B cell (primary cell): ENCODE measurements at regions not wholly inside any gene's neighbourhood (a gene's known extent, or its start where the extent isn't known, plus 50 kb on each side); places are given as distances from the start of the nearest gene placed in this dataset.

Source experiments
- ATAC-seq: fragments of 200-7000 bp; cut with Tn5 transposase; one replicate; pipeline ENCODE4 v1.10.0; 2021; ENCODE audit warnings: low read depth, mild to moderate bottlenecking, moderate number of reproducible peaks, moderate library complexity
- CTCF ChIA-PET: fragments of 350-600 bp; sonication (Branson Sonifier 250); formaldehyde crosslinking; loops from one replicate; lab custom pipeline; 2021; ENCODE audit warnings: antibody characterized with exemption, inconsistent platforms; lab: Charles Lee
- POLR2A ChIA-PET: fragments of 350-600 bp; sonication (Branson Sonifier 250); formaldehyde crosslinking; loops from one replicate; lab custom pipeline; 2021; ENCODE audit warnings: antibody characterized with exemption; lab: Charles Lee
- DNase-seq: peaks from one replicate; pipeline ENCODE4 v3.0.0; 2013
- H2AFZ ChIP-seq: 2 replicates; pipeline ENCODE4 v1.6.1; 2012; ENCODE audit warnings: mild to moderate bottlenecking, low read depth, low read length; ENCODE audit not compliant: insufficient read depth, poor library complexity, severe bottlenecking
- H3K27ac ChIP-seq, 2 donors: 1 replicate in 1 of 2; 2 replicates in 1 of 2; pipeline ENCODE4 v1.5.1; 2012 to 2013; ENCODE audit warnings: low read length in 2 of 2, mild to moderate bottlenecking in 2 of 2, moderate library complexity in 1 of 2
- H3K27me3 ChIP-seq, 4 experiments: fragments of 200-600 bp in 1 of 4; sonication (generic) in 1 of 4; replicated peaks in 1 of 4; 1 replicate in 2 of 4; 2 replicates in 2 of 4; pipeline versions ENCODE4 v1.6.1 to v1.7.0; 2013 to 2016; ENCODE audit warnings: low read length in 3 of 4, mild to moderate bottlenecking in 2 of 4, mixed read lengths in 1 of 4, moderate library complexity in 1 of 4; ENCODE audit not compliant: insufficient read depth in 4 of 4, control insufficient read depth in 3 of 4; ENCODE audit errors: control extremely low read depth in 1 of 4
- H3K36me3 ChIP-seq, 2 experiments: replicated peaks in 1 of 2; 1 replicate in 1 of 2; 2 replicates in 1 of 2; pipeline versions ENCODE4 v1.6.1 to v1.7.1; 2013; ENCODE audit warnings: low read length in 1 of 2; ENCODE audit not compliant: insufficient read depth in 2 of 2, control insufficient read depth in 1 of 2; ENCODE audit errors: control extremely low read depth in 1 of 2, extremely low read depth in 1 of 2
- H3K4me1 ChIP-seq, 2 donors: fragments of 200-600 bp in 1 of 2; sonication (generic) in 1 of 2; 1 replicate in 1 of 2; 2 replicates in 1 of 2; pipeline versions ENCODE4 v1.5.1 to v1.6.1; 2013 to 2017; ENCODE audit warnings: low read length in 2 of 2; ENCODE audit not compliant: control insufficient read depth in 2 of 2, insufficient read depth in 2 of 2
- H3K4me2 ChIP-seq: replicated peaks from 2 replicates; pipeline ENCODE3; 2012; ENCODE audit warnings: mild to moderate bottlenecking, low read depth, low read length; ENCODE audit not compliant: poor library complexity, severe bottlenecking
- H3K4me3 ChIP-seq, 5 experiments: fragments of 200-600 bp in 1 of 5; sonication (generic) in 1 of 5; 1 replicate in 3 of 5; 2 replicates in 2 of 5; pipeline versions ENCODE4 v1.5.1 to v1.7.0; 2011 to 2016; ENCODE audit warnings: low read length in 4 of 5, mild to moderate bottlenecking in 4 of 5, low read depth in 2 of 5, control low read depth in 1 of 5, moderate library complexity in 1 of 5; ENCODE audit not compliant: insufficient read depth in 1 of 5; ENCODE audit errors: control extremely low read depth in 1 of 5, extremely low read depth in 1 of 5
- H3K79me2 ChIP-seq: fragments of 200-600 bp; sonication (generic); one replicate; pipeline ENCODE4 v1.6.0; 2016; ENCODE audit warnings: low read length; ENCODE audit not compliant: control insufficient read depth, insufficient read depth
- H3K9ac ChIP-seq: fragments of 200-600 bp; sonication (generic); 2 replicates; pipeline ENCODE4 v1.6.1; 2017; ENCODE audit warnings: mild to moderate bottlenecking, low read length, moderate library complexity
- H3K9me3 ChIP-seq, 3 donors: one replicate each; pipeline versions ENCODE4 v1.6.1 to v1.7.1; 2013; ENCODE audit warnings: low read length in 2 of 3; ENCODE audit not compliant: control insufficient read depth in 2 of 3, insufficient read depth in 1 of 3; ENCODE audit errors: control extremely low read depth in 1 of 3
- H4K20me1 ChIP-seq: 2 replicates; pipeline ENCODE4 v1.6.0; 2012; ENCODE audit warnings: mild to moderate bottlenecking, low read length; ENCODE audit not compliant: insufficient read depth, control insufficient read depth, poor library complexity, severe bottlenecking
- H3K27ac Mint-ChIP-seq: one replicate; pipeline ENCODE4 v1.8.0; 2021; ENCODE audit warnings: mixed read lengths
- H3K27me3 Mint-ChIP-seq: one replicate; pipeline ENCODE4 v1.8.0; 2021; ENCODE audit warnings: mixed read lengths
- H3K4me1 Mint-ChIP-seq: one replicate; pipeline ENCODE4 v1.8.0; 2021; ENCODE audit warnings: mixed read lengths
- H3K4me3 Mint-ChIP-seq: one replicate; pipeline ENCODE4 v1.8.0; 2021; ENCODE audit warnings: mixed read lengths
- H3K9me3 Mint-ChIP-seq: one replicate; pipeline ENCODE4 v1.8.0; 2022; ENCODE audit warnings: mixed read lengths; ENCODE audit not compliant: insufficient read depth
- EZH2 ChIP-seq: IDR thresholded peaks from 2 replicates; pipeline ENCODE4 v1.6.1; 2012; ENCODE audit warnings: borderline replicate concordance, low read depth, mild to moderate bottlenecking, moderate library complexity, low read length; ENCODE audit not compliant: insufficient read depth, poor library complexity, severe bottlenecking
- WGBS: methylation state at CpG from one replicate; pipeline ENCODE4 v1.1.5; 2013; ENCODE audit warnings: missing lambda C conversion rate; ENCODE audit not compliant: insufficient coverage; 5-methylcytosine and 5-hydroxymethylcytosine counted together
- intact Hi-C: fragments of 100-400 bp; cut with micrococcal nuclease; formaldehyde crosslinking; loops from one replicate; pipeline ENCODE4 v1.10.0; 2022
- TF ChIP-seq, protein P1 (sequence below): fragments of 200-600 bp; IDR thresholded peaks from one replicate; pipeline ENCODE4 v1.8.0; 2022; ENCODE audit warnings: antibody characterized with exemption, mild to moderate bottlenecking

DNA sequence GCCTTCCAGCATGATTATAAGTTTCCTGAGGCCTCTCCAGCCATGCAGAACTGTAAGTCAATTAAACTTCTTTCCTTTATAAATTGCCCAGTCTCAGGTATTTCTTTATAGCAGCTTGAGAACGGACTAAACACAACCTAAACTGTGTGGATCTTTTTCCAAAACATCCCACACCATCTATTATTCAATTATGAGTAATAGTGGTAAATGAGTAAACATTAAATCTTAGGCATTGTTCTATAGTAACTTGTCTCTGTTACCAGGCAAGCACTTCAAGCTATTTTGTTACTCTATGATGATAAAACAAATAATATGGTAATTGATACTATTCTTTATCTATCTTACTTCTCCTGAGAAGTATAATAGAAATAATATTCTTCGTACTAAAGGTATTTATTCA is 536.9 kb upstream of the CHAC2 start:
- no peak for ATAC-seq
- H3K4me1 ChIP-seq = no peaks in the 10 kb centered on the region
- ChIA-PET POLR2A (no interaction called here), CTCF (no interaction called here)
- Mint-ChIP-seq H3K4me3 (no peak overlapping the region), H3K9me3 (no peaks in the 10 kb centered on the region), H3K27ac (no peak overlapping the region), H3K27me3 (no peaks in the 10 kb centered on the region), H3K4me1 (no peaks in the 10 kb centered on the region)
- no peak overlapping the region for H3K4me3 ChIP-seq
- WGBS = no CpG with 5 or more reads among the region's 2 CpGs
- no peak overlapping the region for H3K9ac ChIP-seq
- DNase-seq = no peak
- H3K36me3 ChIP-seq = no peaks in the 10 kb centered on the region
- H3K27me3 ChIP-seq = no peaks in the 10 kb centered on the region
- no peaks in the 10 kb centered on the region for H3K79me2 ChIP-seq
- no peak overlapping the region for H3K4me2 ChIP-seq
- H4K20me1 ChIP-seq = no peaks in the 10 kb centered on the region
- no peaks in the 10 kb centered on the region for H3K9me3 ChIP-seq
- TF ChIP-seq, protein P1, sequence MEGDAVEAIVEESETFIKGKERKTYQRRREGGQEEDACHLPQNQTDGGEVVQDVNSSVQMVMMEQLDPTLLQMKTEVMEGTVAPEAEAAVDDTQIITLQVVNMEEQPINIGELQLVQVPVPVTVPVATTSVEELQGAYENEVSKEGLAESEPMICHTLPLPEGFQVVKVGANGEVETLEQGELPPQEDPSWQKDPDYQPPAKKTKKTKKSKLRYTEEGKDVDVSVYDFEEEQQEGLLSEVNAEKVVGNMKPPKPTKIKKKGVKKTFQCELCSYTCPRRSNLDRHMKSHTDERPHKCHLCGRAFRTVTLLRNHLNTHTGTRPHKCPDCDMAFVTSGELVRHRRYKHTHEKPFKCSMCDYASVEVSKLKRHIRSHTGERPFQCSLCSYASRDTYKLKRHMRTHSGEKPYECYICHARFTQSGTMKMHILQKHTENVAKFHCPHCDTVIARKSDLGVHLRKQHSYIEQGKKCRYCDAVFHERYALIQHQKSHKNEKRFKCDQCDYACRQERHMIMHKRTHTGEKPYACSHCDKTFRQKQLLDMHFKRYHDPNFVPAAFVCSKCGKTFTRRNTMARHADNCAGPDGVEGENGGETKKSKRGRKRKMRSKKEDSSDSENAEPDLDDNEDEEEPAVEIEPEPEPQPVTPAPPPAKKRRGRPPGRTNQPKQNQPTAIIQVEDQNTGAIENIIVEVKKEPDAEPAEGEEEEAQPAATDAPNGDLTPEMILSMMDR = no peak
- TF ChIP-seq EZH2 = no peak
- intact Hi-C loops = no loop called here
- no peak overlapping the region for H2AFZ ChIP-seq
- H3K27ac ChIP-seq = no peak overlapping the region

DNA sequence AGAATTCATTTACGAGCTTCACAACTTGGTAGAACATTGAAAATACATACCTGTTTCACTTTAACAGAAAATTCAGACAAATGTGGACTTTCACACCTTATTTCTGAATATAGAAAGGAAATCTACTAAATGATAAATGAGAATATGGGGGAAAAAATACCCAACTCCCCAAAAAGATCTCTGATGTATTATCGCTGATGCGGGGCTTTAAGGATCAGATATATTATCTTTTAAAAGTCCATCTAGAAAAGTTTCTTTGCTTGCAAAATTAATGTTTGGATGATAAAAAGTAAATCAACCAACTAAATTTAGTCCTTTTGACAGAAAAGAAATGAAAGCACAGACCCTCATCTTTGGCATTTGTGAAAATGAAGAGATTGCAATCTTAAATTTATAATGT is 540.1 kb upstream of the CHAC2 start:
- no peaks in the 10 kb centered on the region for H3K36me3 ChIP-seq
- Mint-ChIP-seq H3K9me3 (no peaks in the 10 kb centered on the region), H3K4me1 (no peaks in the 10 kb centered on the region), H3K4me3 (no peak overlapping the region), H3K27ac (no peak overlapping the region), H3K27me3 (no peaks in the 10 kb centered on the region)
- H3K4me2 ChIP-seq = no peak overlapping the region
- H3K27me3 ChIP-seq = no peaks in the 10 kb centered on the region
- H3K9ac ChIP-seq = no peak overlapping the region
- intact Hi-C loops = no loop called here
- H3K4me1 ChIP-seq = no peaks in the 10 kb centered on the region
- no peaks in the 10 kb centered on the region for H3K79me2 ChIP-seq
- H2AFZ ChIP-seq = no peak overlapping the region
- WGBS = no CpG with 5 or more reads among the region's 3 CpGs
- no peak for ATAC-seq
- POLR2A ChIA-PET = no interaction called here
- no peak for DNase-seq
- no peaks in the 10 kb centered on the region for H3K9me3 ChIP-seq
- H4K20me1 ChIP-seq = no peaks in the 10 kb centered on the region
- TF ChIP-seq EZH2 = no peak
- TF ChIP-seq, protein P1 = no peak
- H3K4me3 ChIP-seq = no peak overlapping the region
- CTCF ChIA-PET = no interaction called here
- H3K27ac ChIP-seq = no peak overlapping the region
